ENCODE measurements at regions not wholly inside any gene's neighbourhood (a gene's known extent, or its start where the extent isn't known, plus 50 kb on each side); places are given as distances from the start of the nearest gene placed in this dataset.

DNA sequence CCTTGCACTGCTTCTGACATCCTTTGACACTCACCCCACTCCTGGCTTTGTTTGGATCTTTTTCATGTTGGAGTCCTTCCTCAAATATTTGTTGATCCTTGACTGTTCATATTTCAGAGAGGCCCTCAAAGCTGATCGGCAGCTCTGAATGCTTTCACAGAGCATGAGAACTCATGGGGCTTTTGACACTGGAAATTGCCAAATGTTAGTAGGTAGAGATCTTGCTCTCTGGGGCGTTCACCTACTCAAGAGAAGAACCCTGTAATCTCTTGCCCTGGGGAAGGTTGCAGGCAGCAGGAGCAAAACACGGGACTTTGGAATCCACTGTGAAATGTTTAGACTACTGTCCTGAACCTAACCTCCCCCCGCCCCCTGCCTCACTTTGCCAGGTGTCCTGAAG, 67.4 kb upstream of the STUM start (continued):
- no peak for TF ChIP-seq HNF1A (IDR thresholded peaks at IDR 0.05; ENCODE audit: low read depth)
- TF ChIP-seq HNF1A (CRISPR knock-in tag; IDR thresholded peaks at IDR 0.05; ENCODE audit: borderline replicate concordance) = no peak
- TF ChIP-seq MAFG (CRISPR knock-in tag; IDR thresholded peaks at IDR 0.05) = no peak
- no peak for TF ChIP-seq ZBTB10 (CRISPR knock-in tag; IDR thresholded peaks at IDR 0.05; ENCODE audit: borderline replicate concordance)
- no peak for TF ChIP-seq MTA1 (CRISPR knock-in tag; IDR thresholded peaks at IDR 0.05; ENCODE audit: borderline replicate concordance)
- TF ChIP-seq PTBP1 (IDR thresholded peaks at IDR 0.05; ENCODE audit: low read depth, low read length, poor library complexity, severe bottlenecking) = no peak
- TF ChIP-seq, protein P1, sequence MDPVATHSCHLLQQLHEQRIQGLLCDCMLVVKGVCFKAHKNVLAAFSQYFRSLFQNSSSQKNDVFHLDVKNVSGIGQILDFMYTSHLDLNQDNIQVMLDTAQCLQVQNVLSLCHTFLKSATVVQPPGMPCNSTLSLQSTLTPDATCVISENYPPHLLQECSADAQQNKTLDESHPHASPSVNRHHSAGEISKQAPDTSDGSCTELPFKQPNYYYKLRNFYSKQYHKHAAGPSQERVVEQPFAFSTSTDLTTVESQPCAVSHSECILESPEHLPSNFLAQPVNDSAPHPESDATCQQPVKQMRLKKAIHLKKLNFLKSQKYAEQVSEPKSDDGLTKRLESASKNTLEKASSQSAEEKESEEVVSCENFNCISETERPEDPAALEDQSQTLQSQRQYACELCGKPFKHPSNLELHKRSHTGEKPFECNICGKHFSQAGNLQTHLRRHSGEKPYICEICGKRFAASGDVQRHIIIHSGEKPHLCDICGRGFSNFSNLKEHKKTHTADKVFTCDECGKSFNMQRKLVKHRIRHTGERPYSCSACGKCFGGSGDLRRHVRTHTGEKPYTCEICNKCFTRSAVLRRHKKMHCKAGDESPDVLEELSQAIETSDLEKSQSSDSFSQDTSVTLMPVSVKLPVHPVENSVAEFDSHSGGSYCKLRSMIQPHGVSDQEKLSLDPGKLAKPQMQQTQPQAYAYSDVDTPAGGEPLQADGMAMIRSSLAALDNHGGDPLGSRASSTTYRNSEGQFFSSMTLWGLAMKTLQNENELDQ (CRISPR knock-in tag; IDR thresholded peaks at IDR 0.05; ENCODE audit: borderline replicate concordance) = no peak
- TF ChIP-seq TGIF2 (CRISPR knock-in tag; IDR thresholded peaks at IDR 0.05) = no peak
- no peak for TF ChIP-seq TOPORS (CRISPR knock-in tag; IDR thresholded peaks at IDR 0.05)
- TF ChIP-seq ZNF770 (CRISPR knock-in tag; IDR thresholded peaks at IDR 0.05) = no peak
- no peak for TF ChIP-seq SNAI1 (CRISPR knock-in tag; IDR thresholded peaks at IDR 0.05; ENCODE audit: borderline replicate concordance)
- TF ChIP-seq CCAR2 (optimal IDR thresholded peaks at IDR 0.05; ENCODE audit: low read depth, low read length) = no peak
- peak; percentile 71; the same call in 1 of the 2 replicates for TF ChIP-seq ZNF609 (CRISPR knock-in tag; IDR thresholded peaks at IDR 0.05; ENCODE audit: borderline replicate concordance)
